NCI-H1105 treated with DMSO at 0.1 percent for 48 hours (cell line): ENCODE measurements at regions not wholly inside any gene's neighbourhood (a gene's known extent, or its start where the extent isn't known, plus 50 kb on each side); places are given as distances from the start of the nearest gene placed in this dataset.
"Not testable (repeated sequence)": the region's sequence is repeated elsewhere in the genome, so short reads cannot be mapped to it uniquely, and the experiment has no call there.

Experiments used
- DNase-seq: peaks from one replicate; lab custom pipeline; 2025; lab: John Stamatoyannopoulos, UW

DNA sequence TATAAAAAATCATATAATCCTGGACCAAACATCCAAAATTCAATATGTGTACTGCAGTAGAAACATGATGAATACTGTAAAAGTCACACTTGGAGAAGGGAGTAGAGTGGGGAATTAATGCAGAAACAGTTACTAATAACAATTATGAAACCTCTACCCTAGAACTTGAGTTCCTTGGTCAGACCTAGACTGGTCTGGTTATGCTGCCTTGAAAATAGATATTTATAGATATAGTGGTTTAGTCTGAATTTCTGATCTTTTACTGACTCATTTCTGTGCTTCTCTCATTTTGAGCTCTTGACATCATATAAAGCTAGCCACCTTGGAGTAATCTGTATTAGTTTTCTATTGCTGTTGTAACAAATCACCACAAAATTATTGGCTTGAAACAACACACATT lies 808.7 kb upstream of the CDH10 start:
- no peak for DNase-seq

DNA sequence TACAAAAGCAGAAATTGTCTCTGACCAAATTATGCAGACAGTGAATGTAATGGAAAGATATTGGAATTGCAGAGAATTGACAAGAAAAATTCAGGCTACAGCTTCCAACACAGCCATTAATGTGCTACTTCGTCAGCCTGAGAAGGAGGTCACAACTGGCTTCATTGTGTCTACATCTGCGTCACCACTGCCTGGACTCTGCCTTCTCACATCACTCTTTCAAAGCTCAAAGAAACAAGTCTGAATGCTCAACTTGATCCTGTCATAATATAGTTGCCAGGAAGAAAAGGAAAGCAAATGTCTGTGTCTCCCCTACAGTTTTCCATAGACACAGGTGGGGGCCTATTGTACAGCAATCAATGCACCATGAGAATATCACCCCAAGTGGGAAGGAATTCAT lies 806.5 kb upstream of the CDH10 start:
- no peak for DNase-seq

DNA sequence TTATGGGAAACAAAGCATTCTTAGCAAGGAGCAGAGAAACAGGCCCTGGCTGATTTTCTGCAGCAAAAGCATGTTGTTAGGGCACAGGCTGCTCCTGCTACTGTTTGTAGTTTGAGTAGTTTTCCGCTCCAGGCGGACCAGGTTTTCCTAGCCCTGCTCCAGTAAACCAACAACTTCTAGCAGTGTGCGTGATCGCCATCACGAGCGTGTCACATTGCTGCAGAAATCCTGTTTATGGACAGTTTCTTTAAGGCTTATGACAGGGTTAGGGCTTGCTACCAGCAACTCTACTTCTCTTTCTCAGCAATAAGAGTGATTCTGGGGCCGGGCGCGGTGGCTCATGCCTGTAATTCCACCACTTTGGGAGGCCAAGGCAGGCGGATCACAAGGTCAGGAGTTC lies 803.9 kb upstream of the CDH10 start:
- DNase-seq, result no peak

DNA sequence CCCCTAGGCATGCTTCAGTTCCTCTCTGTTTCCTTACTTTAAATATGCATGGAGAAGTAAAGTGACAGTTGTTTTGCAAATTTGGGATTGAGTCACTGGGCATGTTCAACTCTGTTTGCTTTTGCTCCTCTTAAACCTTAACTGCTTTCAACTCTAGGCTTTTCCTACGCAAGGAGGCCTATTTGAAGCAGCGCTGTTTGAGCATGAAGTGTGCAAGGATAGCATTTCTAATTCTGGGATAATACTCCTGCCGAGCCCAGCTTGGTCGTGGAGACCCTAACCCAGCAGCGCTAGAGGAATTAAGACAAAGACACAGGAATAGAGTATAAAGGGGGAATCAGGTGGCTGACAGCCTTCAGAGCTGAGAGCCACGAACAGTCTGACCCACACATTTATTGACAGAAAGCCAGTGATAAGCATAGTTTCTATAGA lies 803.4 kb upstream of the CDH10 start:
- DNase-seq, result no peak

DNA sequence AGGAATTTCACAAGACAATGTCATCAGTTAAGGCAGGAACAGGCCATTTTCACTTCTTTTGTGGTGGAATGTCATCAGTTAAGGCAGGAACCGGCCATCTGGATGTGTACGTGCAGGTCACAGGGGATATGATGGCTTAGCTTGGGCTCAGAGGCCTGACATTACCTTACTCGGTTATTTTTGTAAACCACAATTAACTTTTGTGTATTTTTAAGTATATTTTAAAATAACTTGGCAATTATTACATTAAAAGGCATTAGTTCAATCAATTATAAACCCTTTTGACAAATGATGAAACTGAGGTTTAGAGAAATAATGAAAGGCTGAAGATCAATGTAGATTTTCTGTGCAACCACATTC lies 801.3 kb upstream of the CDH10 start:
- DNase-seq, result not testable (repeated sequence)

DNA sequence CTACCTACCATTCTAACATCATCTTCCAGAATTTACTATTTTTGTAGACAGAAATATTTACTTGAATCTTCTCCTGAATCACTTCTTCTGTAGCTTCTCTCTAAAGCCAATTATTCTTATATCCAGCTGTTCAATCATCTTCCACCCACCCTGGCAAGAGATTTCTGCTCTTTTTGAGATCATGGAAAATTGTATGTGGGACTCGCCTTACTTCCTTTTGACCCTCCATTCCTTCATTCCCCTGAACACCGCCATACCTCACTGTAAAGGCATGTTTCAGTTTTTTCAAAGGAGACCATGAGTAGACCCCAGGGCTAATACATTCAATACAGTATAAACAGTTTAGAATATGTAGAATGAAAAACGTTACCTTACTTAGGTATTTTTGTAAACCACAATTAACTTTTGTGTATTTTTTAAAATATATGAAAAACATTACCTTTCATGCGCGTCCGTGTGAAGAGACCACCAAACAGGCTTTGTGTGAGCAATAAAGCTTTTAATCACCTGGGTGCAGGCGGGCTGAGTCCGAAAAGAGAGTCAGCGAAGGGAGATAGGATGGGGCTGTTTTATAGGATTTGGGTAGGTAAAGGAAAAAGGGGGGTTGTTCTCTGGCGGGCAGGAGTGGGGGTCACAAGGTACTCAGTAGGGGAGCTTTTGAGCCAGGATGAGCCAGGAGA lies 800.7 kb upstream of the CDH10 start:
- DNase-seq, result not testable (repeated sequence)

DNA sequence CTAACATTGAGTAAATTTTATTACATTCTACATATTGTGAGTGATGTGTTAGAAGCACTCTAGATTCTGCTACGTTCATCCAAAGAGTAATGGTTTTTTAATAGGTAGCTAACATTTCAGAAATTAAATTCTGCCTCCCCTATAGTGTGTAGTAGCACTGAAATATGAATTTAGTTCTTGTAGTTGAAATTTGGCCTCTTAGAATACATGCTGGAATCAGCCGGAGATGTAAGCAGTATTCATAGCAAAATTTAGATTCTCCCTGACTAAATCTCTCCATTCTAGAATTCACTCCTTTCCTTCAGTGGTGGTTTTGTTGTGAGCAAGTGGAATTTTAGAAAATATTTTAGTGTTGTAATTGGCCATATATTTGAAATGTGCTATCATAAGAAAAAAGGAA lies 799.9 kb upstream of the CDH10 start:
- no peak for DNase-seq

DNA sequence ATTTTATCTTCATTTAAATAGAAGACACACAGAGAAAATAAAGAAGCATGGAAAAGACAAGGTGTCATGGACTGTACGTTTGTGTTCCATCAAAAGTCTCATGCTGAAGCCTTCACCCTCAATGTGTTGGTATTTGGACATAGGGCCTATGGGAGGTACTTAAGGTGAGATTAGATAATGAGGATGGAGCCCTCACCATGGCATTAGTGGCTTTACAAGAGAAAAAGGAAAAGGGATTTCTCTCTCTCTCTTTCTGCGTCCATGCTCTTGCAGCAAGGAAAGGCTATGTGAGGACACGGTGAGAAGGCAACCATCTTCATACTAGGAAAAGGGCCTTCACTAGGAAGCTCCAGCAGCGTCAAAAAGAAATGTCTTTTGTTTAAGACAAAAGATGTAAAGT lies 797.0 kb upstream of the CDH10 start:
- DNase-seq, result no peak

DNA sequence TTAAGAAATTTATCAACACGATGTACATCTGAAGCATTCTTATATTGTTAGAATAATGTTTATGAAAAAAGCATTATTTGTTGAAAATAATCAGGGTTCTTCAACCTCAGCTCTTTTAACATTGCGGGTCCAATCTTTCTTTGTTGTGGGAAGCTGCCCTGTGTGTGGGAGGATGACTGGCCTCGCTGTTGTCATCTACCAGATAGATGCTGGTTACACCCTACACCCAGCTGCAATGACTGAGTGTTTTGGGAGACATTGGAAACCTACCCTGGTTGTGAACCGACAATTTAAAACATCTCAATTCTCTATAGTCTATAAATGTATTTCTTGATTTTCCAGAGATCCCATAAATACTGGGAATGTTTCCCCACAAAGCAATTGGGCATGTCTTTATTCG lies 794.2 kb upstream of the CDH10 start:
- DNase-seq, result no peak

DNA sequence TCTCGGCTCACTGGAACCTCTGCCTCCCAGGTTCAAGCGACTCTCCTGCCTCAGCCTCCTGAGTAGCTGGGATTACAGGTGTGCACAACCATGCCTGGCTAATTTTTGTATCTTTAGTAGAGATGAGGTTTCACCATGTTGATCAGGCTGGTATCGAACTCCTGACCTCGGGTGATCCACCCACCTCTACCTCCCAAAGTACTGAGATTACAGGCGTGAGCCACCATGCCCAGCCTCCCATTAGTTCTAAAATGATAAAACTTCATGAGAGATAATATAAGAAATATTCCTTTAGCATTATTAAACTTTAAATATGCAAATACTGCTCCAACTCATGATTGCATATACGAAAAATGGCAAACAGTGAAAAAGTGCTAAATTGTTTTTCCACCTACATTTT lies 793.6 kb upstream of the CDH10 start:
- not testable (repeated sequence) for DNase-seq

DNA sequence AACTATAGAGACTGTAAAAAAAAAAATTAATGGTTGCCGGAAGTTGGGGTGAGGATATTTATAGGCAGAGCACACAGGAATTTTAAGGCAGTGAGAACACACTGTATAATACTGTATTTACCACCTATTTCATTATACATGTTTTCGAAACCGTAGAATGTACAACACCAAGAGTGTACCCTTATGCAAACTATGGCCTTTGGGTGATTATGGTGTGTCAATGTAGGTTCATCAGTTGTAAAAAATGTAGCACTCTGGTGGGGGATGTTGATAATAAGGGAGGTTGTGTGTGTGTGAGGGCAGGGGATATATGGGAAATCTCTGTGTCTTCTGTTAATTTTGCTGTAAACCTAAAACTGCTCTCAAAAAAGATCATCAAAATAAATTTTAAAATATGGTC lies 791.7 kb upstream of the CDH10 start:
- DNase-seq, result no peak

DNA sequence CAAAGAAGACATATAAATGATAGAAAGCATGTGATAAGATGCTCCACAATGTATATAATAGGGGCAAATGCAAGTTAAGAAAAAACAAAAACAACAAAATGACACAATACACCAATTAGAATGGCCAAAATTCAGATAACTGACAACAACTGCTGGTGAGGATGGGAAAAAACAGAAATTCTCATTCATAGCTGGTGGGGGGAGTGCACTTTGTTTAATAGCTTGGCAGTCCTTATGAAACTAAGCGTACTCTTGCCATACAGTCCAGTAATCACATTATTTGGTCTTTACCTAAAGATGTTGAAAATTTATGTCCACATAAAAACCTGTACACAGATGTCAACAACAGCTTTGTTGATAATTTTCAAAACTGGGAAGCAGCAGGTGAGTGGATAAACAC lies 791.1 kb upstream of the CDH10 start:
- no peak for DNase-seq

DNA sequence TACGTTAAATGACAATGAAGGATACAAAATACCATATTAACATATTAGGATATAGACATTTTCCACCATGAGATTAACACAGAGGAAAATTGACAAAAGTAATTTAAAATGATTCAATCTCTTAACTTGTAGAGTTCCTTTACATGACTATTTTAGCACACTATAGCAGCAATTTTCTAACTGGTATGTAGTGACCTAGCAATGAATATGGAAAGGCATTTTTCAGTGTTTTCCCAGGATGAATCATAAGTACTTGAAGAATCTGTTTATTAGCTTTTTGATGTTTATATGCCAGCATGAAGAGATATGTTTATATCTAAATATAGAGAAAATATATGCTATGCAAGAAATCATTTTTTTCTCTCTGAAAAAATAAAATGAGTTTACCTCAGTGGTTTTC lies 782.5 kb upstream of the CDH10 start:
- no peak for DNase-seq

DNA sequence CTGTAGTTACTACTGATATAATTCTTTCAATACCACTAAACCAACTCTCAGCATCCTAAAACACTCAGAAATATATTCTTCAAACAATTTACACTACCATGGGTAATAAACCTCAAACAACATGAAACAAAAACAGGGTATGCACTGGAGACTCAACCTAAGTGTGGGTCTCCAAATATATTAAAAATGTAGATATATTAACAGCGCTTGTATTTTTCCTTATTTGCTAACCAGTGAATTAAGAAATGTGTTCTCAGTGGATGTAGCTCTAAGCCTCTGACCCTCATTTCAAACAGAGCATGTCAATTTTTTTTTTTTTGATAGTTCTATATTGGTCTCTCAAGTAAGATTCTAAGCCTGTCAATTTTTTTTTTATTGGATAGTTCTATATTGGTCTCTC lies 778.5 kb upstream of the CDH10 start:
- no peak for DNase-seq

DNA sequence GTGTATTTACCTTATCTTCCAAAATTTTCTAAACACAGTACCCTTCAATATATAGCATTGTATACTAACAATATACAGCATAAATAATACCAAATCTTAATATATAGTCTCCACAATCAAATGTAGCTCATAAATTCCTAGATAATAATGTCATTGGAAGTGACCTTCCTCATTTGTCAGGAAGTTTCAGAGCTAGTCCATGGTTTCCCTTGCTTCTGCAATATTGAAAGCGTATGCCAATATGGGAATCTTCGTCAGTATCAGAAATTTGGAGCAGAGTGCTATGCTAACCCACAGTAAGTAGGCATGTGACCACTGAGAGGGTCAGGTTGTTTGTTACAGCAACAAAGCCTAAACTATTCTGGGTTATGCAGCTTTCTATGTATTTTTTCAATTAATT lies 774.9 kb upstream of the CDH10 start:
- DNase-seq, result no peak

DNA sequence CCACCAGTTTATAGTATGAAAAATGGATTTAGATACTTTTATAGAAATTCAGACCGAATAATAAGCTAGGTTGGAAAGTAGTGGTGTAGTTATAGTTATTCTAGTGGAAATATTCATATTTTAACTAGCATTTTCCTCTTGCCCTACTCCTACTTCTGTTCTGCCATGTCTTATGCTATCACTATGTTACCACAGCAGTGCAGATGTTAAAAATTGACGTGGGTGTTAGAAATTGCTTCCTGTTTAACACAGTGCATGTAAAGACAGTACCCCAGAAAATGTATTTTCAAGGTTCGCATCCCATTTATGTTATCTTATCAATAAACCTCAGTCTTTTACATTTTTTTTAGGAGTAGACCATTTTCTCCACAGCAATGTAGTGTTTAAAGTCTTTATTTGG lies 774.2 kb upstream of the CDH10 start:
- no peak for DNase-seq

DNA sequence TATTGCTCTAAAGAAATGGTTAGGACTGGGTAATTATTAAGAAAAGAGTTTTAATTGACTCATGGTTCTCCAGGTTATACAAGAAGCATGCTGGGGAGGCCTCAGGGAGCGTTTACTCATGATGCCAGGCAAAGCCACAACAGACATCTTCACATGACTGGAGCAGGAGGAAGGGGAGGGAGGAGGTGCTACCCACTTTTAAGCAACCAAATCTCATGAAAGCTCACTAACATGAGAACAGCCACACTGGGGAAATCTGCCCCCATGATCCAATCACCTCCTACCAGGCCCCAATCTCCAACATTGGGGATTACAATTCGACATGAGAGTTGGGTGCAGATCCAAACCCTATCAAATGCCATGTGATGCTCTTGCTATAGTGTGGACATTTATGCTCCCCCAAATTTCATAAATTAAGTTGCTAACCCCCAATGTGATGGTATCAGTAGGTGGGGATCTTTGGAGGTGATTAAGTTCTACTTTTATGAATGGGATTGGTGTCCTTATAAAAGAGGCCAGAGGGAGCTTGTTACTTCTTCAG lies 773.6 kb upstream of the CDH10 start:
- DNase-seq, result no peak

DNA sequence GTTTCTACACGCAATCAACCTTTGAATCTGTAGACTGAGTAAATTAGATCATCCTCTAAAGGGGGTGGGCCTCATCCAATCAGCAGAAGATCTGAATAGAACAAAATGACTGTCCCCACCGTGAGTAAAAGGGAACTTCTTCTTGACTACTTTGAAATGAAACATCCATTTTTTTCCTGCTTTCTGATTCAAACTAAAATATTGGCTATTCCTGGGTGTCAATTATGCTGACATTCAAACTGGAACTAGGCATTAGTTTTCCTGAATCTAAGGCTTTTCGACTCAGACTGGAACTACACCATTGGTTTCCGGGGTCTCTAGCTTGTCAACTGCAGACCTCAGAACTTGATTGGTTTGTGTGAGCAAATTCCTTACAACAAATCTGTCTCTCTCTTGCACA lies 772.2 kb upstream of the CDH10 start:
- DNase-seq, result no peak

DNA sequence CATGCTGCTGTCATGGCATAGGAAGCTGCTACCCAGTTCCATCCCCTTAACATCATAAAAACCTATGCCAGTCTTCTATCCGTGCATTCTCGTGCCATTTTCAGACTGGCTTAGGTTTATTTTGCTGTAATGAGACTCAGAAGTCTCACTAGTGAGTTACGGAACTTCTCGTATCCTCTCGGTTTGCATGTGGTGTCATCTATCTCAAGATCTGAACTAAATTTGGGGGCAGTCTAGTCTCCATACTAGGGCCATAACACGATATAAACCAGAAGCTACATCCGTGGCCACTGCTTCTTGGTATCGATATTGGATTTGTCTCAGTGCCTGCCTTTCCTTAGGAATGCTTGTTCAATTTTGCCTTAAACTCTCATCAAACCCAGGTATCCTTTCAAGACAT lies 771.2 kb upstream of the CDH10 start:
- no peak for DNase-seq

DNA sequence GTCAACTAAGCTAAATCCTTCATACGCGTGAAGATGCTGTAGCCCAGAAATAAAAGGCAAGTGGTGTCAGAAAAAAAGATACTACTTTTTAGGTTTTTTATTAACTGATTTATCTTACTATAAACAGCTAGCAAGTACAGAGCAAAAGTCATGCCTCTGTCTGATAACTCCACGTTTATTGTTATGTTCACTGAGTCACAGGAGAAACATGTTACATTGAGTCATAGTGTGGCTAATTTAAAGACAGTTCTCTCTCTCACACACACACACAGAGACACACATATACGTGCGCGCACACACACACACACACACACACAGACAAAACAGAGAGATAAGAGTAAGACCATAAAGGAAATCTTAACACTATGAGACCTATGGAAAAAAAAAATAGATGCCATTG lies 770.0 kb upstream of the CDH10 start:
- DNase-seq, result no peak

DNA sequence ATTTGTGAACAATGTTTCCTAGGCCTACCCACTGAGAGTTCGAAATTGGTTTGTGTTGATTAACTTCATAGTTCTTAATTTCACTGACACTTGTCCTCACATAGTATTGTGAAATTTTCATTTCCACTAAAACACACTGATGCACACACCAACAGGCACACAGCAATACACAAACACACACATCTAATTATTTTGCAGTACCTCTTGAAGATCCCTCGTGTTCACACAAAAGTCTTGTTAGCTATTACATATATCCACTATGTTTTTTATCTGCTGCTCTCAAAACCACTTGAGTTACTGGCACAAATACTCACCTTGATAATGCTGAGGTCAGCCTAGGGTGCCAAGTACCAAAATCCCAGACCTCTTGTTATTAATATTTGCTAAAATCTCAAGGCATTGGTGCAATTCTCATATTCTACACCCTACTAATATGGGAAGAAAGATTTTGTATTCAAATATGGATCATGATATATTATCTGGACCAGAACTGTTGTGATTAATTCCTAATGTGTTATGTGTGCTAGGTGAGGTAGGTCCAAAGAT lies 767.4 kb upstream of the CDH10 start:
- DNase-seq, result no peak

DNA sequence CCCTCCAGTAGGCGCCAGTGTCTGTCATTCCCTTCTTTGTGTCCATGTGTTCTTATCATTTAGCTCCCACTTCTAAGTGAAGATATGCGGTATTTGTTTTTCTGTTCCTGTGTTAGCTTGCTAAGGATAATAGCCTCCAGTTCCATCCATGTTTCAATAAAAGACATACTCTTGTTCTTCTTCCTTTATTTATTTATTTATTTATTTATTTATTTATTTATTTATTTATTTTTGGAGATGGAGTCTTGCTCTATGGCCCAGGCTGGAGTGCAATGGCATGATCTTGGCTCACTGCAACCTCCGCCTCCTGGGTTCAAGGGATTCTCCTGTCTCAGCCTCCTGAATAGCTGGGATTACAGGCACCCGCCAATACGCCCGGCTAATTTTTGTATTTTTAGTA lies 762.6 kb upstream of the CDH10 start:
- not testable (repeated sequence) for DNase-seq

DNA sequence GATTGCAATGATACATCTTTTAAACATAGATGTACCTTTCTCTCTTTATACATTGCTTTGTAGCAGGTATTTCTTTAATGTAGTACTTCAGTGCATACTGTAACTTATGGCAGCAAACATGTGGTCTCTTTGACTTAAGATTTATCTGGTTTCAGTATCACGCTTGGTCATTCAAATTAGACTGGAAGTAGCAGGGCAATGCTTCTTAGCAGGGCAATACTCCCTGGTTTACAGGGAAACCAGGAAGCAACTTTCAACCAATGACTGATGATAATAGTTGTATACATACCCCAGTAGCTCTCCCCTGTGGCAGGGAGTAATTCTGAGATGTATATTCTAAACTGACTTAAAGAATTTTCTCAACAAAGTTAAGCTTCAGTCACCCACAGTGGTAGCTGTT lies 761.1 kb upstream of the CDH10 start:
- no peak for DNase-seq

DNA sequence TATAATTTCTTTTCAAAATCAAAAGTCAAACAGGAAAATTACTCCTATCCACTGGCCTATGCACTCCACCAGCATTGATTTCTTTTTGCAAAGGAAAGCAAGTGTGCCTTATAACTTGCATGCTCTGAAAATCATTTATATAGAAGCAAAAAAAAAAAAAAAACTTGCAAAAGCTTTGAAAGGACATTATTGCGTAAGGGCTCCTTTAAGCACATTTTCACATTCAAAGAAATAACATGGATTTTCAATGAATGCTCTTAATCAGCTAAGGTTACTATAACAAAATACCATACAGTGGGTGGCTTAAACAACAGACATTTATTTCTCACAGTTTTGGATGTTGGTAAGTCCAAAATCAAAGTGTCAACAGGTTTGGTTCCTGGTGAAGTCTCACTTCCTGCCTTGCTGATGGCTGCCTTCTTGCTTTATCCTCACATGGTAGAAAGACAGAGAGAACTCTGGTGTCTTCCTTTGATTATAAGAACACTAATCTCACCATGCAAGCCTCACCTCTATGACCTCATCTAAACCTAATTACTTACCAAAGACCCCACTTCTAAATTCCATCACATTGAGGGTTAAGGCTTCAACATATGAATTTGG lies 755.2 kb upstream of the CDH10 start:
- DNase-seq, result no peak
